GM10266 (cell line): ENCODE measurements at regions not wholly inside any gene's neighbourhood (a gene's known extent, or its start where the extent isn't known, plus 50 kb on each side); places are given as distances from the start of the nearest gene placed in this dataset.

Experiments used
- DNase-seq: peaks from one replicate; pipeline ENCODE4 v3.0.0; 2012; ENCODE audit errors: extremely low spot score
- TF ChIP-seq, protein P1 (sequence below): IDR thresholded peaks from 2 replicates; pipeline ENCODE4 v1.5.1; 2012; ENCODE audit warnings: mild to moderate bottlenecking, low read depth; ENCODE audit not compliant: control insufficient read depth, insufficient read depth; ENCODE audit errors: missing control alignments

DNA sequence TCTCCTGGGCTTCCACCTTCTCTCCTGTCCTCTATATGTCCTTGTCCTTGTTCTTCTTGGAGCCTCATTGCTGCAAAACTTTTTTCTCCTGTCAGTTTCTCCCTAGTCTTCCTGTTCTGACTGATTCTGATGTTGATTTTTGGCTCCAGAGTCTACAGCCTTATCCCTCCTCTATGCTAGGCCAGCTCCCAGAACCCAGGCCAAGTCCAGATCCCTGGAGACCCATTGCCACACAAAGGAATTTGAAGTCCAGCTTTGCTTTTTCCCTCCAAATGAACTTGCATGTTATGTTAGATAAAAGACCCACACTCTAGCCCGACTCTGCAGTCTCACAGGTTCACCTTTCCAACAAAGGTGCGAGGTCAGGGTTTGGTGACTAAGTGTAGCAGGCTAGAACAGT lies 203.1 kb downstream of the FNDC1 start:
- DNase-seq, result no peak
- TF ChIP-seq, protein P1, sequence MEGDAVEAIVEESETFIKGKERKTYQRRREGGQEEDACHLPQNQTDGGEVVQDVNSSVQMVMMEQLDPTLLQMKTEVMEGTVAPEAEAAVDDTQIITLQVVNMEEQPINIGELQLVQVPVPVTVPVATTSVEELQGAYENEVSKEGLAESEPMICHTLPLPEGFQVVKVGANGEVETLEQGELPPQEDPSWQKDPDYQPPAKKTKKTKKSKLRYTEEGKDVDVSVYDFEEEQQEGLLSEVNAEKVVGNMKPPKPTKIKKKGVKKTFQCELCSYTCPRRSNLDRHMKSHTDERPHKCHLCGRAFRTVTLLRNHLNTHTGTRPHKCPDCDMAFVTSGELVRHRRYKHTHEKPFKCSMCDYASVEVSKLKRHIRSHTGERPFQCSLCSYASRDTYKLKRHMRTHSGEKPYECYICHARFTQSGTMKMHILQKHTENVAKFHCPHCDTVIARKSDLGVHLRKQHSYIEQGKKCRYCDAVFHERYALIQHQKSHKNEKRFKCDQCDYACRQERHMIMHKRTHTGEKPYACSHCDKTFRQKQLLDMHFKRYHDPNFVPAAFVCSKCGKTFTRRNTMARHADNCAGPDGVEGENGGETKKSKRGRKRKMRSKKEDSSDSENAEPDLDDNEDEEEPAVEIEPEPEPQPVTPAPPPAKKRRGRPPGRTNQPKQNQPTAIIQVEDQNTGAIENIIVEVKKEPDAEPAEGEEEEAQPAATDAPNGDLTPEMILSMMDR, result no peak

DNA sequence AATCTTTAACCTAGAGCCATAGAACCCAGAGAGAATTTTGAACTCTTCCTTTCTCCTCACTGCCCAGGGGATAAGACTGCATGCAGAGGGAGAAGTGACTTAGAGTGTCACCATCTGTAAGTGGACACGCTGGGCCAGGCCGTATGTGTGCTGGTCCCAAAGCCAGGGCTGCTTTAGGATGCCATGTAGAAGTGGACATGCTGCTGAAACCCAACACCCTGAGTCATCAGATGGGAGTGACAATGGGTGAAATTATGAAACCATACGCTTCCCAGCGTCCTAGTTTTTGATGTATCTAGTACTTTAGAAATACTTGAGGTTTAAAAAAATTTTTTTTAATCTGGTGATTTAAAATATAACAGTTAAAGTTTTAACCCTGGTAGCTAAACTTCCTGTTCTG lies 191.1 kb downstream of the FNDC1 start:
- DNase-seq, result no peak
- TF ChIP-seq, protein P1, result no peak

DNA sequence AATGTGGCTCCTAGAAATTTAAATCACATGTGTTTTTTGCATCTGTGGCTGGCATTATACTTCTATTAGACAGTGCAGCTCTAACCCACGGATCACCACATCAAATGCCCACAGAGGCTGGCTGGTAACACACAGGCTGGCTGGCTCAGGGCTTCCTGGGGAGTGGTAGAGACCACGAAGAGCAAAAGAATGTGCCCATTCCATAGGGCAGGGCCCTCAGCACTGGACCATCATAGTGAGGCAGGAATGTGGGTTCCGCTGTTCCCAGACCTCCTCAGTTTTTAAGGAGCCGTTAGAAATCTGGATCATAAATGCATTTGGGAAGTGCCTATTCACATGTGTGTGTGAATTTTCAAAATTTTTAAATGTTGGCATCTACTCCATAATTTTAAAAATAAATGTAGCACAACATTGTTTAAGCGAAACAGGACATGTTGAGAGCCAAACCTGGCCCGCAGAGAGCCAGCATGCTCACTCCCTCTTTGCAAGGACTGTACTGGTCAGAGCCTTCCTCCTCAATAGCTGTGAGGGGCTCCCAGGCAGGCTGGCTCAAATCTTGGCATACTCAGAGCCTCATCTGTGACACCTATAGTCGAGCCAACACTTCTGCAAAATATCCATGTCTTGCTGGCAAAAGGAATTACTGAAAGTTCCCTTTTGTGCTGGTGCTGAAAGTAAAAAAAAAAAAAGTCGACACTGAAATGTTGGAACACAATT lies 190.5 kb downstream of the FNDC1 start:
- TF ChIP-seq, protein P1, result no peak
- no peak for DNase-seq

DNA sequence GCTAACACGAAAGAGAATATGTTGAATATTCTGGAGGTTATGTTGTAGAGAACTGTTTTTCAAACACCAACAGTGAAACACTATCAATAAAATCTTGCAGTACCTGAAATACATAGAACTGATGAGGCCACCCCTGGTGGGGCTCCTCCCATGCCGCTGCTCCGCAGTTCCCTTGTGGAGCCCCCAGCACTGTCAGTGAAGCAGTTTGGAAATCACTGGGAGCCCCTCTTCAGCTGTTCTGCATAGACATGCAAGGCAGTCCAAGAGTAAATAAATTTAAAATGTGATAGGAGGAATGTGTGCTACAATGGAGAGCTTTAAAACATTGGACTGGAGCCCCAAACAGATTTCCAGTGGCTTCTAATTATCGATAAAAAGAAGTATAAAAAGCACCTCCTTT lies 189.4 kb downstream of the FNDC1 start:
- DNase-seq, result no peak
- TF ChIP-seq, protein P1, result no peak

DNA sequence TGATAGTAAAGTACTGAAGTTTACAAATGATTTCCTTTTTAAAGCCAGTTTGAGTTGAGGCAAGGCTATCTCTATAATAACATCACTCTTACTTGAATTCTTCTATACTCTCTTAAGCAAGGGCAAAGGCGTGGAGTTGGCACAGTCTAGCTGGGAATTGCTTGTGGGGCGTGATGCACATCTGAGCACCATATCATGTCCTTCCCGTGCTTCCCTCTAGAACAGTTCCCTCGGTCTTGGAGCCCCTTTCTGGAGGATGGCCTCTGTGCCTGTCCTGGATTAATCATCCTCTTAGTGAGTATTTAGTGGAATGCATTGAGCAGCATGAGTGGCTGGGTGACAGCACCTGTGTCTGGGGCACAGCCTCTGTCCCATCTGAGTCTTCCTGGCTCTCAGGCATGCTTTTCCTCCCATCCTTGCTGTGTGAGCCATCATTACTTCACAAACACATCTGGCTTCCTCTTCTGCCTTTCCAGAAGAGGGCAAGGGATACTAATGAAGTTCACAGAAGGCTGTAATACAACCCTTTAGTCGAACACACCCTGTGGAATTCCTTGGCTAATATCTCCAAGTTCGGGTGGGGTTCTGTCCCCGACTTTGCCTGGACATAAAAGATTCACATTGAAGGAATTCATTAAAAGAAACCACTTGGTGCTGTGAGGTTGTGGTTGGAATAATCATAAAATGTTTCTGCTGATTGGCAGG lies 188.2 kb downstream of the FNDC1 start:
- DNase-seq, result no peak
- TF ChIP-seq, protein P1, result no peak

DNA sequence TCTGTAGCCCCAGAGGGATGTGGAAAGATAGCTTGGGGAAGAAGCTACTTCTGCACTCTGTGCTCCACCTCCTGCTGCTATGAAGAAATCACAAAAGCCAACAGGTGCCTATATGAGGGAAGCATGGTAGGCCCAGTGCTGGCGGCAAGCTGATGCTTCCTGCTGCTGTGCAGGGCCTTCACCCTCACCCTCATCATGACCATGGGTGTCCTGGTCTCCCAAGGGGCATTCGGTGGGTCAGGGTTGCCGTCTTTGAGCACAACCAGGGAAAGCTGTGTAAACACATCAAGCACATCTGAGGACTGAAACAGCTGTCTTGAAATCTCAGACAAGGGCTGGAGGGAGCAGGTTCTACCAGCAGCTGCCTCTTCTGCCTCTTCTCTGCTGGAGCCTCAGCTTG lies 184.0 kb downstream of the FNDC1 start:
- TF ChIP-seq, protein P1, result no peak
- DNase-seq, result no peak

DNA sequence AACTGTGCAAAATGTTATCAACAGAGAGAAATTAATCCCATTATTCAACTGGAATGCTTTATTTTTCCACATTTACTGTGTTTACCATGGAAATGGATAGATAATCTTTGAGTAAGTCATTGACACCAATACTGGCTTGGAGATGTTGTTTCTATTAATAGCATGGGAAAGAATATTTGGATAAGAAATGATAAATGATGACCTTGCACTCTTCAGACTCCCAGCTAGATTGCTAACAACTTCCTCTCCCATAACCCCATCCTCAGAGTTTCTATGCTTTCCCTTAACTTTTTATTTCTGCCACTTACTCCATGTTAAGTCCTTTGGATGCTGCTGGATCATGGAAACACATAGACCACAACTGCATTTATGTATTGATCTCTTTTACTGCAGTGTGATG lies 182.5 kb downstream of the FNDC1 start:
- TF ChIP-seq, protein P1, result no peak
- DNase-seq, result no peak
